ENCODE measurements at regions not wholly inside any gene's neighbourhood (a gene's known extent, or its start where the extent isn't known, plus 50 kb on each side); places are given as distances from the start of the nearest gene placed in this dataset.

- H2AK5ac ChIP-seq (ENCODE audit: low read depth, low read length), result no peak overlapping the region
- H3K36me3 ChIP-seq (ENCODE audit: control insufficient read depth, insufficient read depth, low read length), result no peaks in the 10 kb centered on the region
- WGBS, 2 experiments (ENCODE audit: extremely low coverage in 2 of 2, insufficient read length in 1 of 2), result no CpG with 5 or more reads among the region's 2 CpGs
- intact Hi-C loops (cut with micrococcal nuclease), result no loop called here
- no peaks in the 10 kb centered on the region for H3K4me1 ChIP-seq (ENCODE audit: control insufficient read depth, insufficient read depth, low read length)
- H2AK9ac ChIP-seq (replicated peaks; ENCODE audit: low read depth, low read length, poor library complexity), result no peak overlapping the region
- H3K56ac ChIP-seq (ENCODE audit: extremely low read depth, insufficient read depth, low read length), result no peak overlapping the region
- no peak overlapping the region for H2BK5ac ChIP-seq (ENCODE audit: low read depth, low read length, poor library complexity, severe bottlenecking)
- no peak overlapping the region for H2BK20ac ChIP-seq (ENCODE audit: low read depth, low read length)
- in situ Hi-C loops (cut with MboI; ENCODE audit: low sequenced_read_pairs), result no loop called here
- H3K9ac ChIP-seq (ENCODE audit: low read depth, low read length), result no peak overlapping the region
- CTCF ChIA-PET, result no interaction called here
- no peaks in the 10 kb centered on the region for H3K9me3 ChIP-seq (ENCODE audit: control insufficient read depth, insufficient read depth, low read length)
- no peak overlapping the region for H2AFZ ChIP-seq (replicated peaks; ENCODE audit: low read length, poor library complexity)
- H3K9me1 ChIP-seq (ENCODE audit: insufficient read depth, low read length), result no peaks in the 10 kb centered on the region
- dilution Hi-C loops (cut with HindIII; ENCODE audit: low sequenced_read_pairs, unreplicated experiment), result no loop called here
- H3K27me3 ChIP-seq (ENCODE audit: control insufficient read depth, insufficient read depth, low read length), result no peaks in the 10 kb centered on the region
- H2BK15ac ChIP-seq (ENCODE audit: low read depth, low read length), result no peak overlapping the region
- POLR2A ChIA-PET (ENCODE audit: unreplicated experiment), result no interaction called here
- no peak overlapping the region for H3K23ac ChIP-seq (ENCODE audit: low read depth, low read length)
- no peak overlapping the region for H2BK120ac ChIP-seq (ENCODE audit: low read depth, low read length)
- H4K8ac ChIP-seq (ENCODE audit: low read depth in 2 of 2, low read length in 2 of 2), result no peak overlapping the region
- H4K5ac ChIP-seq (ENCODE audit: low read depth, low read length), result no peak overlapping the region
- ATAC-seq (ENCODE audit: low read depth) (no peak), DNase-seq (no peak)
- TF ChIP-seq USF2 (IDR thresholded peaks at IDR 0.05; ENCODE audit: low read depth, low read length) (no peak), NFE2L2 (IDR thresholded peaks at IDR 0.05; ENCODE audit: low read depth, low read length) (no peak), ELK1 (IDR thresholded peaks at IDR 0.05; ENCODE audit: borderline replicate concordance, low read depth, low read length) (no peak), MAZ (IDR thresholded peaks at IDR 0.05; ENCODE audit: borderline replicate concordance, low read depth, low read length) (no peak), RCOR1 (IDR thresholded peaks at IDR 0.05; ENCODE audit: insufficient replicate concordance, low read length) (no peak), RFX5 (IDR thresholded peaks at IDR 0.05; ENCODE audit: low read depth, low read length) (no peak), MAFK (IDR thresholded peaks at IDR 0.05; ENCODE audit: low read depth, low read length) (no peak), CEBPB (IDR thresholded peaks at IDR 0.05; ENCODE audit: low read depth, low read length) (no peak), SMC3 (IDR thresholded peaks at IDR 0.05; ENCODE audit: low read depth, low read length) (no peak), MXI1 (IDR thresholded peaks at IDR 0.05; ENCODE audit: borderline replicate concordance, low read depth, low read length) (no peak), BHLHE40 (IDR thresholded peaks at IDR 0.05; ENCODE audit: low read depth, low read length) (no peak), POLR2A (IDR thresholded peaks at IDR 0.05; ENCODE audit: low read depth, low read length) (no peak), CHD1 (IDR thresholded peaks at IDR 0.05; ENCODE audit: low read depth, low read length) (no peak)
- TF ChIP-seq, protein P1, sequence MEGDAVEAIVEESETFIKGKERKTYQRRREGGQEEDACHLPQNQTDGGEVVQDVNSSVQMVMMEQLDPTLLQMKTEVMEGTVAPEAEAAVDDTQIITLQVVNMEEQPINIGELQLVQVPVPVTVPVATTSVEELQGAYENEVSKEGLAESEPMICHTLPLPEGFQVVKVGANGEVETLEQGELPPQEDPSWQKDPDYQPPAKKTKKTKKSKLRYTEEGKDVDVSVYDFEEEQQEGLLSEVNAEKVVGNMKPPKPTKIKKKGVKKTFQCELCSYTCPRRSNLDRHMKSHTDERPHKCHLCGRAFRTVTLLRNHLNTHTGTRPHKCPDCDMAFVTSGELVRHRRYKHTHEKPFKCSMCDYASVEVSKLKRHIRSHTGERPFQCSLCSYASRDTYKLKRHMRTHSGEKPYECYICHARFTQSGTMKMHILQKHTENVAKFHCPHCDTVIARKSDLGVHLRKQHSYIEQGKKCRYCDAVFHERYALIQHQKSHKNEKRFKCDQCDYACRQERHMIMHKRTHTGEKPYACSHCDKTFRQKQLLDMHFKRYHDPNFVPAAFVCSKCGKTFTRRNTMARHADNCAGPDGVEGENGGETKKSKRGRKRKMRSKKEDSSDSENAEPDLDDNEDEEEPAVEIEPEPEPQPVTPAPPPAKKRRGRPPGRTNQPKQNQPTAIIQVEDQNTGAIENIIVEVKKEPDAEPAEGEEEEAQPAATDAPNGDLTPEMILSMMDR (conservative IDR thresholded peaks at IDR 0.05; ENCODE audit: low read depth, low read length), result no peak
- BruUV-seq (replicated peaks), result no TSS peak
- H3K79me1 ChIP-seq (ENCODE audit: low read depth in 1 of 2, low read length in 2 of 2), result no peaks in the 10 kb centered on the region
- H4K91ac ChIP-seq (ENCODE audit: insufficient read depth, low read depth, low read length), result no peak overlapping the region
- H4K20me1 ChIP-seq (ENCODE audit: insufficient read depth, low read length), result no peaks in the 10 kb centered on the region
- no peak overlapping the region for H3K4me3 ChIP-seq (ENCODE audit: insufficient read depth, low read depth, low read length)
- H3K4me2 ChIP-seq (ENCODE audit: low read depth, low read length), result no peak overlapping the region
- no peak overlapping the region for H3K4ac ChIP-seq (ENCODE audit: low read depth, low read length)
- H3K27ac ChIP-seq (ENCODE audit: insufficient read depth, low read length), result no peak overlapping the region
- H3K18ac ChIP-seq (ENCODE audit: low read depth, low read length), result no peak overlapping the region
- no peak overlapping the region for H3K14ac ChIP-seq (replicated peaks; ENCODE audit: low read depth, low read length)
These were observed 247.6 kb downstream of the COX7C start for GRCh38 chr5:86865256-86865785.
